OCI-LY7 (cell line): ENCODE measurements at regions not wholly inside any gene's neighbourhood (a gene's known extent, or its start where the extent isn't known, plus 50 kb on each side); places are given as distances from the start of the nearest gene placed in this dataset.

Source experiments
- BruUV-seq: library from RNA; stranded (reverse); fragments of 400-500 nt; replicated peaks from 2 replicates; lab custom pipeline; 2021; lab: Mats Ljungman, UMichigan
- CTCF ChIA-PET: fragments of 300-600 bp; sonication (Branson Sonifier 250); formaldehyde crosslinking; loops from one replicate; lab custom pipeline; 2022; ENCODE audit warnings: antibody characterized with exemption; ENCODE audit not compliant: unreplicated experiment; lab: Charles Lee
- POLR2A ChIA-PET: fragments of 300-600 bp; sonication (Branson Sonifier 250); formaldehyde crosslinking; loops from one replicate; lab custom pipeline; 2022; ENCODE audit warnings: antibody characterized with exemption; lab: Charles Lee
- DNase-seq: peaks from one replicate; pipeline ENCODE4 v3.0.0-alpha.2; 2015; ENCODE audit warnings: low spot score
- H2AFZ ChIP-seq: fragments of 200-600 bp; sonication (generic), shearing (Covaris generic); 2 replicates; pipeline ENCODE4 v1.6.1; 2014; ENCODE audit warnings: mild to moderate bottlenecking, antibody characterized with exemption, low read length, moderate library complexity
- H3K27ac ChIP-seq: fragments of 200-600 bp; sonication (generic); 2 replicates; pipeline ENCODE4 v1.5.1; 2014; ENCODE audit warnings: mixed run types, low read depth, mild to moderate bottlenecking, moderate library complexity, low read length, inconsistent platforms; ENCODE audit not compliant: poor library complexity, severe bottlenecking
- H3K36me3 ChIP-seq: fragments of 200-600 bp; sonication (generic); 2 replicates; pipeline ENCODE4 v1.6.1; 2014; ENCODE audit warnings: mild to moderate bottlenecking, antibody characterized with exemption, low read length, moderate library complexity, mixed read lengths; ENCODE audit not compliant: insufficient read depth
- H3K4me1 ChIP-seq: fragments of 200-600 bp; sonication (generic); 2 replicates; pipeline ENCODE4 v1.5.1; 2014; ENCODE audit warnings: mild to moderate bottlenecking, low read length; ENCODE audit not compliant: insufficient read depth, poor library complexity, severe bottlenecking
- H3K4me2 ChIP-seq: fragments of 200-600 bp; sonication (generic); 2 replicates; pipeline ENCODE4 v1.6.1; 2014; ENCODE audit warnings: mild to moderate bottlenecking, low read length
- H3K4me3 ChIP-seq: fragments of 200-600 bp; sonication (generic); 2 replicates; pipeline ENCODE4 v1.5.1; 2014; ENCODE audit warnings: mild to moderate bottlenecking, low read depth, low read length; ENCODE audit not compliant: poor library complexity, severe bottlenecking
- H3K79me2 ChIP-seq: fragments of 200-600 bp; sonication (generic); 2 replicates; pipeline ENCODE4 v1.6.1; 2016; ENCODE audit warnings: low read depth, mild to moderate bottlenecking, low read length, moderate library complexity, mixed read lengths; ENCODE audit not compliant: insufficient read depth
- H3K9me2 ChIP-seq: fragments of 200-600 bp; sonication (generic); 2 replicates; pipeline ENCODE4 v1.6.1; 2016; ENCODE audit warnings: mild to moderate bottlenecking, low read length, mixed read lengths; ENCODE audit not compliant: insufficient read depth
- H3K9me3 ChIP-seq: fragments of 200-600 bp; sonication (generic); 2 replicates; pipeline ENCODE4 v1.6.1; 2014; ENCODE audit warnings: mild to moderate bottlenecking, mixed run types, low read length, mixed read lengths
- H4K20me1 ChIP-seq: fragments of 200-600 bp; sonication (generic); 2 replicates; pipeline ENCODE4 v1.6.1; 2014; ENCODE audit warnings: mild to moderate bottlenecking, antibody characterized with exemption, low read length, moderate library complexity, mixed read lengths; ENCODE audit not compliant: insufficient read depth
- CTCF ChIP-seq: fragments of 200-600 bp; sonication (generic); conservative IDR thresholded peaks from 2 replicates; pipeline ENCODE4 v1.5.1; 2014; ENCODE audit warnings: mild to moderate bottlenecking, antibody characterized with exemption, low read length, moderate library complexity, mixed read lengths
- EZH2phosphoT487 ChIP-seq: fragments of 200-600 bp; sonication (generic); IDR thresholded peaks from 2 replicates; pipeline ENCODE4 v1.6.1; 2018; ENCODE audit warnings: low read depth, borderline replicate concordance, mild to moderate bottlenecking, mixed run types, antibody characterized with exemption, low read length, moderate library complexity, mixed read lengths
- intact Hi-C: fragments of 100-400 bp; cut with micrococcal nuclease; formaldehyde crosslinking; loops from one replicate; pipeline ENCODE4 v1.10.0; 2022; ENCODE audit not compliant: unreplicated experiment

GRCh38 chr3:191566469-191566868 is 105.5 kb downstream of the PYDC2 start:
- no peak for DNase-seq
- Histone ChIP-seq H3K36me3 (no peaks in the 10 kb centered on the region), H4K20me1 (no peaks in the 10 kb centered on the region), H3K79me2 (no peaks in the 10 kb centered on the region), H3K9me3 (no peaks in the 10 kb centered on the region), H3K4me1 (no peaks in the 10 kb centered on the region), H3K27ac (no peak overlapping the region), H3K9me2 (no peaks in the 10 kb centered on the region), H3K4me3 (no peak overlapping the region), H3K4me2 (no peak overlapping the region), H2AFZ (no peak overlapping the region)
- intact Hi-C loops, result no loop called here
- ChIA-PET CTCF (no interaction called here), POLR2A (interaction anchor here (0.6 to 1.3 kb wide), 3 partner anchors 14 to 112 kb away, joined by 3 read pairs; no protein-coding TSS in a partner anchor)
- no TSS peak for BruUV-seq
- TF ChIP-seq CTCF (no peak), EZH2phosphoT487 (no peak)

DNA sequence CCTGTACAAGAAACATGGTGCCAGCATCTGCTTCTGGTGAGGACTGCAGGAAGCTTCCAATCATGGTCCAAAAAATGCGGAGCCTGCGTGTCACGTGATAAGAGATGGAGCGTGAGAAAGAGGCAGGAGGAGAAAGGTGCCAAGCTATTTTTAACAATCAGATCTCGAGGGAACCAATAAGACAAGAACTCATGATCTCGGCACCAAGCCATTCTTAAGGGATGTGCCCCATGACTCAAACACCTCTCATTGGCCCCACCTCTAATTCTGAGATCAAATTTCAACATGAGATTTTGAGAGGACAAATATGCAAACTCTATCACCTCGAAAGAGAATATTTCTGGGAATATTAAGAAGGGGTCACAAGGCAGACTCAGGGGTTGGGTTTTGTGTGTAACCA is 107.2 kb downstream of the PYDC2 start:
- POLR2A ChIA-PET, result no interaction called here
- DNase-seq, result no peak
- no peaks in the 10 kb centered on the region for H3K4me1 ChIP-seq
- no peak overlapping the region for H2AFZ ChIP-seq
- no peaks in the 10 kb centered on the region for H3K79me2 ChIP-seq
- H4K20me1 ChIP-seq, result no peaks in the 10 kb centered on the region
- BruUV-seq, result no TSS peak
- CTCF ChIA-PET, result interaction anchor here (0.6 kb wide), 1 partner anchor 621 kb away, joined by 4 read pairs; no protein-coding TSS in a partner anchor
- no peaks in the 10 kb centered on the region for H3K9me3 ChIP-seq
- no peak overlapping the region for H3K27ac ChIP-seq
- no peaks in the 10 kb centered on the region for H3K36me3 ChIP-seq
- no peaks in the 10 kb centered on the region for H3K9me2 ChIP-seq
- intact Hi-C loops, result no loop called here
- no peak overlapping the region for H3K4me3 ChIP-seq
- H3K4me2 ChIP-seq, result no peak overlapping the region
- TF ChIP-seq EZH2phosphoT487, result no peak
- no peak for TF ChIP-seq CTCF

DNA sequence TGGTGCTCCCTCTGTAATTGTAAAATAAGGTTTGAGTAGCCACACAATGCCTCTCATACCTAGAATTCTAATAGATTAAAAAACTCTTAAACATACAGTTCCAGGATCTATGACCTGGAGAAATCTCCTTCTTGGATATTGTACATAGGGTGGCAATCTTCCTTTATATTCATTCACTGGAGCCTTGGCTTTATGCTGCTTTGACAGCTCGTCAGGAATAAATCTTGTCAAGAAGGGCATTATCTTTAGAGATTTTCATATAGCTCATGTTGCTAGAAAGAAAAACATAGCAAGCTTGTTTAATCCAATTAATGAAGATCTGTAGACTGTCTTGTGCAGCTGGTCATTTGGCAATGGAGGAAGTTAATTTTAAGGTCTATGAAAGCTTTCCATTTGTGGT is 131.1 kb downstream of the PYDC2 start:
- no peak overlapping the region for H3K4me3 ChIP-seq
- POLR2A ChIA-PET, result interaction anchor here (0.6 to 1.5 kb wide), 3 partner anchors 11 to 447 kb away, joined by 3 to 5 read pairs (median 3); no protein-coding TSS in a partner anchor
- TF ChIP-seq CTCF, result no peak
- no peak for TF ChIP-seq EZH2phosphoT487
- no peaks in the 10 kb centered on the region for H3K36me3 ChIP-seq
- H3K9me3 ChIP-seq, result no peaks in the 10 kb centered on the region
- H3K4me2 ChIP-seq, result no peak overlapping the region
- H3K27ac ChIP-seq, result no peak overlapping the region
- H3K9me2 ChIP-seq, result no peaks in the 10 kb centered on the region
- BruUV-seq, result no TSS peak
- no peaks in the 10 kb centered on the region for H4K20me1 ChIP-seq
- no peaks in the 10 kb centered on the region for H3K79me2 ChIP-seq
- DNase-seq, result no peak
- no peak overlapping the region for H2AFZ ChIP-seq
- intact Hi-C loops, result no loop called here
- CTCF ChIA-PET, result no interaction called here
- no peaks in the 10 kb centered on the region for H3K4me1 ChIP-seq
